ENCODE measurements at regions not wholly inside any gene's neighbourhood (a gene's known extent, or its start where the extent isn't known, plus 50 kb on each side); places are given as distances from the start of the nearest gene placed in this dataset.

- TF ChIP-seq GATA2 (IDR thresholded peaks at IDR 0.05; ENCODE audit: low read depth, low read length) (no peak), GATA3 (IDR thresholded peaks at IDR 0.05; ENCODE audit: low read depth, low read length) (no peak)
Observed at GRCh38 chr9:120009856-120010255, 570.1 kb downstream of the CDK5RAP2 start.

Measured in SH-SY5Y (cell line).